H9 (cell line): ENCODE measurements at regions not wholly inside any gene's neighbourhood (a gene's known extent, or its start where the extent isn't known, plus 50 kb on each side); places are given as distances from the start of the nearest gene placed in this dataset.

Experiments
- DNase-seq: peaks from one replicate; pipeline ENCODE4 v3.0.0-alpha.2; 2017
- H2AFZ ChIP-seq: one replicate; pipeline ENCODE4 v1.6.1; 2013; ENCODE audit warnings: mild to moderate bottlenecking, low read length, control low read depth, moderate library complexity
- H2AK5ac ChIP-seq: 2 replicates; pipeline ENCODE4 v1.6.1; 2013; ENCODE audit warnings: low read length, control low read depth, mixed read lengths; ENCODE audit not compliant: insufficient read length
- H2BK120ac ChIP-seq: one replicate; pipeline ENCODE4 v1.6.1; 2013; ENCODE audit warnings: low read depth, mild to moderate bottlenecking, low read length, control low read depth, inconsistent platforms; ENCODE audit not compliant: poor library complexity, severe bottlenecking
- H2BK12ac ChIP-seq: 2 replicates; pipeline ENCODE4 v1.6.1; 2013; ENCODE audit warnings: low read length, control low read depth, mixed read lengths, low read depth; ENCODE audit not compliant: insufficient read length
- H2BK15ac ChIP-seq: 2 replicates; pipeline ENCODE4 v1.6.1; 2013; ENCODE audit warnings: low read depth, low read length, control low read depth
- H2BK20ac ChIP-seq: one replicate; pipeline ENCODE4 v1.6.1; 2013; ENCODE audit warnings: low read depth, mild to moderate bottlenecking, low read length, control low read depth, inconsistent platforms; ENCODE audit not compliant: poor library complexity, severe bottlenecking
- H2BK5ac ChIP-seq: 2 replicates; pipeline ENCODE4 v1.6.1; 2013; ENCODE audit warnings: low read length, control low read depth, mixed read lengths; ENCODE audit not compliant: insufficient read length
- H3K14ac ChIP-seq: 2 replicates; pipeline ENCODE4 v1.6.1; 2013; ENCODE audit warnings: low read length, control low read depth; ENCODE audit not compliant: insufficient read depth
- H3K18ac ChIP-seq: 2 replicates; pipeline ENCODE4 v1.6.1; 2013; ENCODE audit warnings: low read depth, mild to moderate bottlenecking, mixed read lengths, low read length, control low read depth; ENCODE audit not compliant: insufficient read length
- H3K23ac ChIP-seq: 2 replicates; pipeline ENCODE4 v1.6.1; 2013; ENCODE audit warnings: low read length, control low read depth, mixed read lengths, low read depth; ENCODE audit not compliant: insufficient read length
- H3K23me2 ChIP-seq: 2 replicates; pipeline ENCODE4 v1.6.1; 2013; ENCODE audit warnings: low read depth, mild to moderate bottlenecking, mixed read lengths, low read length, control low read depth; ENCODE audit not compliant: insufficient read length, poor library complexity, severe bottlenecking
- H3K27ac ChIP-seq: 2 replicates; pipeline ENCODE4 v1.5.1; 2013; ENCODE audit warnings: low read length, control low read depth, mixed read lengths, low read depth; ENCODE audit not compliant: insufficient read length
- H3K27me3 ChIP-seq: 2 replicates; pipeline ENCODE4 v1.6.1; 2013; ENCODE audit warnings: low read length, control low read depth, inconsistent platforms; ENCODE audit not compliant: insufficient read depth
- H3K4ac ChIP-seq: 2 replicates; pipeline ENCODE4 v1.6.1; 2013; ENCODE audit warnings: low read depth, mild to moderate bottlenecking, control low read depth, inconsistent platforms, low read length, moderate library complexity
- H3K4me1 ChIP-seq: 2 replicates; pipeline ENCODE4 v1.6.1; 2013; ENCODE audit warnings: low read length, control low read depth, inconsistent platforms; ENCODE audit not compliant: insufficient read depth
- H3K4me2 ChIP-seq: 2 replicates; pipeline ENCODE4 v1.6.1; 2013; ENCODE audit warnings: low read length, control low read depth, mixed read lengths; ENCODE audit not compliant: insufficient read length, insufficient read depth
- H3K56ac ChIP-seq: 2 replicates; pipeline ENCODE4 v1.6.1; 2013; ENCODE audit warnings: low read depth, mild to moderate bottlenecking, mixed read lengths, low read length, control low read depth; ENCODE audit not compliant: insufficient read length
- H3K79me1 ChIP-seq: 2 replicates; pipeline ENCODE4 v1.6.1; 2013; ENCODE audit warnings: low read depth, mild to moderate bottlenecking, moderate library complexity, low read length, control low read depth, inconsistent platforms; ENCODE audit not compliant: insufficient read depth, poor library complexity, severe bottlenecking
- H3K79me2 ChIP-seq: 2 replicates; pipeline ENCODE4 v1.6.1; 2013; ENCODE audit warnings: low read length, control low read depth, inconsistent platforms; ENCODE audit not compliant: insufficient read depth
- H3K9ac ChIP-seq: 2 replicates; pipeline ENCODE4 v1.6.1; 2013; ENCODE audit warnings: low read length, control low read depth, mixed read lengths; ENCODE audit not compliant: insufficient read length; ENCODE audit errors: extremely low read depth
- H3K9me3 ChIP-seq: one replicate; pipeline ENCODE4 v1.6.1; 2013; ENCODE audit warnings: low read depth, low read length, inconsistent platforms; ENCODE audit not compliant: control insufficient read depth
- H3T11ph ChIP-seq: one replicate; pipeline ENCODE4 v1.6.1; 2013; ENCODE audit warnings: mild to moderate bottlenecking, low read length, control low read depth, inconsistent platforms
- H4K20me1 ChIP-seq: one replicate; pipeline ENCODE4 v1.6.1; 2013; ENCODE audit not compliant: control insufficient read depth, insufficient read length, insufficient read depth
- H4K5ac ChIP-seq: 2 replicates; pipeline ENCODE4 v1.6.1; 2013; ENCODE audit warnings: low read depth, mild to moderate bottlenecking, mixed read lengths, low read length, control low read depth; ENCODE audit not compliant: insufficient read length
- H4K8ac ChIP-seq: replicated peaks from 2 replicates; pipeline ENCODE4 v1.6.1; 2013; ENCODE audit warnings: low read length, control low read depth, mixed read lengths, low read depth; ENCODE audit not compliant: insufficient read length
- H4K91ac ChIP-seq: 2 replicates; pipeline ENCODE4 v1.6.1; 2013; ENCODE audit warnings: low read depth, mild to moderate bottlenecking, moderate library complexity, mixed read lengths, low read length, control low read depth; ENCODE audit not compliant: insufficient read length
- H3K27ac Mint-ChIP-seq, 3 experiments: 2 replicates in 2 of 3; 3 replicates in 1 of 3; pipeline ENCODE4 v1.8.0; 2020 to 2021; ENCODE audit warnings: mixed read lengths in 3 of 3, mild to moderate bottlenecking in 1 of 3, moderate library complexity in 1 of 3
- H3K27me3 Mint-ChIP-seq: 2 replicates; pipeline ENCODE4 v1.8.0; 2021; ENCODE audit warnings: low read depth, mild to moderate bottlenecking, moderate library complexity, mixed read lengths
- H3K36me3 Mint-ChIP-seq, 3 experiments: 2 replicates in 2 of 3; 3 replicates in 1 of 3; pipeline ENCODE4 v1.8.0; 2020 to 2021; ENCODE audit warnings: low read depth in 3 of 3, mixed read lengths in 3 of 3; ENCODE audit not compliant: insufficient read depth in 1 of 3
- H3K4me1 Mint-ChIP-seq, 2 experiments: 2 replicates each; pipeline ENCODE4 v1.8.0; 2020; ENCODE audit warnings: mixed read lengths in 2 of 2
- H3K4me3 Mint-ChIP-seq, 2 experiments: 2 replicates in 1 of 2; 3 replicates in 1 of 2; pipeline ENCODE4 v1.8.0; 2020 to 2021; ENCODE audit warnings: mild to moderate bottlenecking in 2 of 2, mixed read lengths in 2 of 2, moderate library complexity in 1 of 2
- H3K9me3 Mint-ChIP-seq, 2 experiments: 2 replicates in 1 of 2; 3 replicates in 1 of 2; pipeline ENCODE4 v1.8.0; 2020; ENCODE audit warnings: mild to moderate bottlenecking in 2 of 2, mixed read lengths in 2 of 2, moderate library complexity in 1 of 2
- TF ChIP-seq, protein P1 (sequence below): fragments of 200-600 bp; sonication (generic); conservative IDR thresholded peaks from 3 replicates; pipeline ENCODE4 v1.8.0; 2021; ENCODE audit warnings: antibody characterized with exemption, mild to moderate bottlenecking

DNA sequence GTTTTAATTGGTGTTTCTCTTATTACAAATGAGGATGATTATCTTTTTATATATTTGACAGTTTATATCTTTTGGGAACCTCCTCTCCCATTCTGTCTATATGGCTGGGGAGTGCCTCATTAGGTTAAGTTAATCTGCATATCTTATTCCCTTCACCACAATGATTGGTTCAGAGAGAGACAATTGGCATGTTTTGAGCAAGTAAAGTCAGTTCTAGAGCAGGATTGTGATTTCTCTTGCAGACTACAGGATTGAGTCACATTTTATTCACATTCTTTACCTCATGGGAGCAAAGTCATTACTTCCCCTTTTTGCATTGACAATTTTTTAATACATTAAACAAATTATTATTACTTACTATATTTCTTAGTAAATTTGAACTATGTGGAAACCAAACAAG is 345.6 kb downstream of the MDFIC start:
- Histone ChIP-seq H2BK15ac (no peak overlapping the region), H3K14ac (no peak overlapping the region), H4K20me1 (no peaks in the 10 kb centered on the region), H3K23ac (no peak overlapping the region), H3K18ac (no peak overlapping the region), H3T11ph (no peak overlapping the region), H2AFZ (no peak overlapping the region), H3K27me3 (no peaks in the 10 kb centered on the region), H3K56ac (no peak overlapping the region), H3K9ac (no peak overlapping the region), H4K91ac (no peak overlapping the region), H2BK20ac (no peak overlapping the region), H3K9me3 (no peaks in the 10 kb centered on the region), H2BK120ac (no peak overlapping the region), H3K4me2 (no peak overlapping the region), H2BK5ac (no peak overlapping the region), H3K79me1 (no peaks in the 10 kb centered on the region), H3K4ac (no peak overlapping the region), H3K27ac (no peak overlapping the region), H4K5ac (no peak overlapping the region), H3K23me2 (no peaks in the 10 kb centered on the region), H2AK5ac (no peak overlapping the region), H3K4me1 (no peaks in the 10 kb centered on the region), H3K79me2 (no peaks in the 10 kb centered on the region), H4K8ac (no peak overlapping the region), H2BK12ac (no peak overlapping the region)
- Mint-ChIP-seq H3K4me1 (no peaks in the 10 kb centered on the region), H3K27me3 (peaks cover 7% of the 10 kb centered on the region), H3K9me3 (no peaks in the 10 kb centered on the region), H3K36me3 (no peaks in the 10 kb centered on the region), H3K4me3 (no peak overlapping the region), H3K27ac (no peak overlapping the region)
- no peak for DNase-seq
- TF ChIP-seq, protein P1, sequence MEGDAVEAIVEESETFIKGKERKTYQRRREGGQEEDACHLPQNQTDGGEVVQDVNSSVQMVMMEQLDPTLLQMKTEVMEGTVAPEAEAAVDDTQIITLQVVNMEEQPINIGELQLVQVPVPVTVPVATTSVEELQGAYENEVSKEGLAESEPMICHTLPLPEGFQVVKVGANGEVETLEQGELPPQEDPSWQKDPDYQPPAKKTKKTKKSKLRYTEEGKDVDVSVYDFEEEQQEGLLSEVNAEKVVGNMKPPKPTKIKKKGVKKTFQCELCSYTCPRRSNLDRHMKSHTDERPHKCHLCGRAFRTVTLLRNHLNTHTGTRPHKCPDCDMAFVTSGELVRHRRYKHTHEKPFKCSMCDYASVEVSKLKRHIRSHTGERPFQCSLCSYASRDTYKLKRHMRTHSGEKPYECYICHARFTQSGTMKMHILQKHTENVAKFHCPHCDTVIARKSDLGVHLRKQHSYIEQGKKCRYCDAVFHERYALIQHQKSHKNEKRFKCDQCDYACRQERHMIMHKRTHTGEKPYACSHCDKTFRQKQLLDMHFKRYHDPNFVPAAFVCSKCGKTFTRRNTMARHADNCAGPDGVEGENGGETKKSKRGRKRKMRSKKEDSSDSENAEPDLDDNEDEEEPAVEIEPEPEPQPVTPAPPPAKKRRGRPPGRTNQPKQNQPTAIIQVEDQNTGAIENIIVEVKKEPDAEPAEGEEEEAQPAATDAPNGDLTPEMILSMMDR, result no peak
